ENCODE measurements at regions not wholly inside any gene's neighbourhood (a gene's known extent, or its start where the extent isn't known, plus 50 kb on each side); places are given as distances from the start of the nearest gene placed in this dataset.

GRCh38 chr11:134687548-134687947 lies 275.5 kb upstream of the B3GAT1 start:
- TF ChIP-seq CTCF (conservative IDR thresholded peaks at IDR 0.05 in 1 of 2, IDR thresholded peaks at IDR 0.05 in 1 of 2; ENCODE audit: low read depth in 1 of 2, low read length in 2 of 2), result no peak
- TF ChIP-seq EZH2 (IDR thresholded peaks at IDR 0.05; ENCODE audit: low read length, missing control alignments), result no peak
